Hepatocyte (in vitro differentiated cells): ENCODE measurements at regions not wholly inside any gene's neighbourhood (a gene's known extent, or its start where the extent isn't known, plus 50 kb on each side); places are given as distances from the start of the nearest gene placed in this dataset.

Experiments used
- DNase-seq: peaks from one replicate; pipeline ENCODE4 v3.0.0-alpha.2; 2016; ENCODE audit warnings: low spot score
- H2AFZ ChIP-seq: fragments of 200-600 bp; sonication (generic); 2 replicates; pipeline ENCODE4 v1.6.0; 2016; ENCODE audit warnings: antibody characterized with exemption, mild to moderate bottlenecking
- H3K27ac ChIP-seq: fragments of 200-600 bp; sonication (generic); 2 replicates; pipeline ENCODE4 v1.5.1; 2016; ENCODE audit warnings: mild to moderate bottlenecking
- H3K27me3 ChIP-seq: fragments of 200-600 bp; sonication (generic); 2 replicates; pipeline ENCODE4 v1.6.1; 2016
- H3K36me3 ChIP-seq: fragments of 200-600 bp; sonication (generic); replicated peaks from 2 replicates; pipeline ENCODE4 v1.5.1; 2016; ENCODE audit warnings: low read depth; ENCODE audit not compliant: insufficient read depth
- H3K4me1 ChIP-seq: fragments of 200-600 bp; sonication (generic); 2 replicates; pipeline ENCODE4 v1.5.1; 2016; ENCODE audit warnings: mild to moderate bottlenecking, moderate library complexity; ENCODE audit not compliant: insufficient read depth
- H3K4me2 ChIP-seq: fragments of 200-600 bp; sonication (generic); 2 replicates; pipeline ENCODE4 v1.6.0; 2016
- H3K4me3 ChIP-seq: fragments of 200-600 bp; sonication (generic); 2 replicates; pipeline ENCODE4 v1.5.1; 2016; ENCODE audit warnings: mild to moderate bottlenecking
- H3K79me2 ChIP-seq: fragments of 200-600 bp; sonication (generic); 2 replicates; pipeline ENCODE4 v1.6.0; 2017; ENCODE audit warnings: mild to moderate bottlenecking
- H3K9me2 ChIP-seq: fragments of 200-600 bp; sonication (generic); replicated peaks from 2 replicates; pipeline ENCODE4 v1.6.0; 2017; ENCODE audit warnings: mild to moderate bottlenecking; ENCODE audit not compliant: insufficient read depth
- H3K9me3 ChIP-seq: fragments of 200-600 bp; sonication (generic); 2 replicates; pipeline ENCODE4 v1.5.1; 2016; ENCODE audit warnings: low read depth, mild to moderate bottlenecking
- H4K20me1 ChIP-seq: fragments of 200-600 bp; sonication (generic); 2 replicates; pipeline ENCODE4 v1.6.0; 2016; ENCODE audit warnings: mild to moderate bottlenecking; ENCODE audit not compliant: insufficient read depth, poor library complexity, severe bottlenecking
- EZH2 ChIP-seq: fragments of 200-600 bp; sonication (generic); IDR thresholded peaks from 2 replicates; pipeline ENCODE4 v1.6.1; 2016; ENCODE audit warnings: antibody characterized with exemption, mild to moderate bottlenecking, borderline replicate concordance
- EZH2phosphoT487 ChIP-seq: fragments of 200-600 bp; sonication (generic); IDR thresholded peaks from one replicate; pipeline ENCODE4 v1.6.1; 2018; ENCODE audit warnings: antibody characterized with exemption, mild to moderate bottlenecking, low read depth, moderate library complexity; ENCODE audit not compliant: unreplicated experiment, severe bottlenecking
- WGBS: methylation state at CpG from one replicate; pipeline ENCODE4 v1.1.6; 2016; ENCODE audit warnings: low lambda C conversion rate; ENCODE audit errors: missing lambda C conversion rate; 5-methylcytosine and 5-hydroxymethylcytosine counted together
- TF ChIP-seq, protein P1 (sequence below): fragments of 200-600 bp; sonication (generic); IDR thresholded peaks from 2 replicates; pipeline ENCODE4 v1.5.1; 2016; ENCODE audit warnings: antibody characterized with exemption, mild to moderate bottlenecking; ENCODE audit not compliant: poor library complexity

DNA sequence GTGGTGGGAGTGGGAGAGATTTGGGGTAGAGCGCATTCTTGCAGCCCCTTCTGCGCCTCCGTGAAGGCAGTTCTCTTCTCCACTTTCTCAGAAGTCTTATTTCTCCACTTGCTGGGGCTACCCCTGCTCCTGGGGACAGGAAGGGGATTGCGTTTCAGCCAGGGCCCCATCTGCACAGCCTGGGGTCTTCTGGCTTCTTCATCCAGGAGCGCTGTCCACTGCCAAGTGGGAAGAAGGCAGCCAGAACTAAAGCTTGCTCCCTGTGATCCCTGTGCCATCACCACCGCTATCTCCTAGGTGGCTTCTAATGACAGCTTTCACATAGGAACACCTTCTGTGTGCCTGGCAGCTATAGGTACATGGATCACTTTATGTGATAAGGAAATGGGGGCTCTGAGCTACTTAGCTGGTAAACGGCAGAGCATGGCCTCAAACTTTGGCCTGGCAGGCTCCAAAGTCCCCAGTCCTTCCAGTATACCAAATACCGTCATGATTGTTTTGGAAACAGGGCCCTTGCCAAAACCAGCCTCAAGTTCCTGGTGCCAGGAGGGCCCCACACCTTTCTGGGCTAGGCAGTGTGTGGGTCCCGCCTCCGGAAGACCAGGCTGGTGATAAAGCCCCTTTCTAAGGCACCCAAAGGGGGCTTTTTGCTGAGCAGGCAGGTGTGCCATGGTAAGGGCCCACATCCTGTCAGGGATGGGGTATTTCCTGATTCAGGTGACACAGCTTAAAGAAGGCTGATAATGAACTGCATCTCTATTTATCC, 60.4 kb upstream of the PAX6 start:
- Histone ChIP-seq H4K20me1 (no peaks in the 10 kb centered on the region), H3K36me3 (no peaks in the 10 kb centered on the region), H2AFZ (no peak overlapping the region), H3K79me2 (no peaks in the 10 kb centered on the region), H3K27me3 (peaks cover 28% of the 10 kb centered on the region), H3K4me3 (no peak overlapping the region), H3K9me3 (no peaks in the 10 kb centered on the region), H3K27ac (no peak overlapping the region), H3K4me1 (peaks cover 3% of the 10 kb centered on the region), H3K4me2 (no peak overlapping the region), H3K9me2 (no peaks in the 10 kb centered on the region)
- DNase-seq, result no peak
- TF ChIP-seq EZH2 (no peak), EZH2phosphoT487 (no peak)
- TF ChIP-seq, protein P1, sequence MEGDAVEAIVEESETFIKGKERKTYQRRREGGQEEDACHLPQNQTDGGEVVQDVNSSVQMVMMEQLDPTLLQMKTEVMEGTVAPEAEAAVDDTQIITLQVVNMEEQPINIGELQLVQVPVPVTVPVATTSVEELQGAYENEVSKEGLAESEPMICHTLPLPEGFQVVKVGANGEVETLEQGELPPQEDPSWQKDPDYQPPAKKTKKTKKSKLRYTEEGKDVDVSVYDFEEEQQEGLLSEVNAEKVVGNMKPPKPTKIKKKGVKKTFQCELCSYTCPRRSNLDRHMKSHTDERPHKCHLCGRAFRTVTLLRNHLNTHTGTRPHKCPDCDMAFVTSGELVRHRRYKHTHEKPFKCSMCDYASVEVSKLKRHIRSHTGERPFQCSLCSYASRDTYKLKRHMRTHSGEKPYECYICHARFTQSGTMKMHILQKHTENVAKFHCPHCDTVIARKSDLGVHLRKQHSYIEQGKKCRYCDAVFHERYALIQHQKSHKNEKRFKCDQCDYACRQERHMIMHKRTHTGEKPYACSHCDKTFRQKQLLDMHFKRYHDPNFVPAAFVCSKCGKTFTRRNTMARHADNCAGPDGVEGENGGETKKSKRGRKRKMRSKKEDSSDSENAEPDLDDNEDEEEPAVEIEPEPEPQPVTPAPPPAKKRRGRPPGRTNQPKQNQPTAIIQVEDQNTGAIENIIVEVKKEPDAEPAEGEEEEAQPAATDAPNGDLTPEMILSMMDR, result no peak
- 41% methylated on average over 10 of the region's 10 CpGs for WGBS

GRCh38 chr11:31870609-31871309, 59.6 kb upstream of the PAX6 start:
- TF ChIP-seq, protein P1, result peak; percentile 80
- TF ChIP-seq EZH2 (no peak), EZH2phosphoT487 (no peak)
- no peak overlapping the region for H2AFZ ChIP-seq
- H3K9me3 ChIP-seq, result no peaks in the 10 kb centered on the region
- H3K9me2 ChIP-seq, result no peaks in the 10 kb centered on the region
- H3K4me3 ChIP-seq, result no peak overlapping the region
- H3K27me3 ChIP-seq, result peaks cover 28% of the 10 kb centered on the region
- no peak overlapping the region for H3K27ac ChIP-seq
- WGBS, result 15% methylated on average over 13 of the region's 13 CpGs
- peak overlapping the region; percentile 68 for H3K4me2 ChIP-seq
- DNase-seq, result peak; percentile 73
- H3K4me1 ChIP-seq, result peaks cover 3% of the 10 kb centered on the region
- H3K79me2 ChIP-seq, result no peaks in the 10 kb centered on the region
- H3K36me3 ChIP-seq, result no peaks in the 10 kb centered on the region
- H4K20me1 ChIP-seq, result no peaks in the 10 kb centered on the region

DNA sequence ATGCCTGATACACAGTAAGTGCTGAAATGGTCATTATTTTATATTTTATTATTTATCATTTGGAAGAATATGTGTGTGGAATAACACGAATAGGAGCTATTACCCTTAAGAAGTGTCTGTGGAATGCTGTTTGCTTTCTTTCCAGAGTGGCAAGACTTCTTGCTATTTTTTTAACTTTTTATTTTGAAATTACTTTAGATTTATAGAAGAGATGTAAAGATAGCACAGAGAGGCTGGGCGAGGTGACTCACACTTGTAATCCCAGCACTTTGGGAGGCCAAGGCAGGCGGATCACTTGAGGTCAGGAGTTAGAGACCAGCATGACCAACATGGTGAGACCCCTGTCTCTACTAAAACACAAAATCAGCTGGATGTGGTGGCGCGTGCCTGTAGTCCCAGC, 58.9 kb upstream of the PAX6 start:
- H4K20me1 ChIP-seq, result no peaks in the 10 kb centered on the region
- peaks cover 3% of the 10 kb centered on the region for H3K4me1 ChIP-seq
- DNase-seq, result no peak
- H3K27me3 ChIP-seq, result peaks cover 28% of the 10 kb centered on the region
- H3K4me2 ChIP-seq, result no peak overlapping the region
- H3K4me3 ChIP-seq, result no peak overlapping the region
- no peak overlapping the region for H3K27ac ChIP-seq
- TF ChIP-seq EZH2 (no peak), EZH2phosphoT487 (no peak)
- TF ChIP-seq, protein P1, result no peak
- no peaks in the 10 kb centered on the region for H3K79me2 ChIP-seq
- no peaks in the 10 kb centered on the region for H3K9me3 ChIP-seq
- H3K9me2 ChIP-seq, result no peaks in the 10 kb centered on the region
- WGBS, result 91% methylated on average over 5 of the region's 5 CpGs
- no peak overlapping the region for H2AFZ ChIP-seq
- H3K36me3 ChIP-seq, result no peaks in the 10 kb centered on the region
